Left cardiac atrium (tissue), 4 donors: ENCODE measurements at regions not wholly inside any gene's neighbourhood (a gene's known extent, or its start where the extent isn't known, plus 50 kb on each side); places are given as distances from the start of the nearest gene placed in this dataset.
"Not testable (repeated sequence)": the region's sequence is repeated elsewhere in the genome, so short reads cannot be mapped to it uniquely, and the experiment has no call there.

ENCODE experiments used
- ATAC-seq, 2 donors: fragments of 200-7000 bp; cut with Tn5 transposase; one replicate each; pipeline ENCODE4 v1.9.1; 2020; ENCODE audit warnings: mild to moderate bottlenecking in 2 of 2, moderate library complexity in 2 of 2
- DNase-seq: peaks from one replicate; pipeline ENCODE4 v3.0.0-alpha.2; 2020
- intact Hi-C, 2 donors: fragments of 100-400 bp; cut with DNase I; formaldehyde crosslinking; loops; one replicate each; pipeline versions ENCODE4 v1.14.1 to v1.15.1; 2022 to 2023
- donor health status: DM: no; HTN: yes; CAD: no.
- donor health status: DM: no; HTN: yes; CAD: no; lungs with severe emphysema.
- donor health status: DM: yes; HTN: yes; CAD: no.
- donor health status: Dilated cardiomyopathy.

- intact Hi-C loops, result no loop called here
- DNase-seq (no peak), ATAC-seq (no peak)
Measured at GRCh38 chr12:87015352-87015751, 759.2 kb upstream of the MGAT4C start.

DNA sequence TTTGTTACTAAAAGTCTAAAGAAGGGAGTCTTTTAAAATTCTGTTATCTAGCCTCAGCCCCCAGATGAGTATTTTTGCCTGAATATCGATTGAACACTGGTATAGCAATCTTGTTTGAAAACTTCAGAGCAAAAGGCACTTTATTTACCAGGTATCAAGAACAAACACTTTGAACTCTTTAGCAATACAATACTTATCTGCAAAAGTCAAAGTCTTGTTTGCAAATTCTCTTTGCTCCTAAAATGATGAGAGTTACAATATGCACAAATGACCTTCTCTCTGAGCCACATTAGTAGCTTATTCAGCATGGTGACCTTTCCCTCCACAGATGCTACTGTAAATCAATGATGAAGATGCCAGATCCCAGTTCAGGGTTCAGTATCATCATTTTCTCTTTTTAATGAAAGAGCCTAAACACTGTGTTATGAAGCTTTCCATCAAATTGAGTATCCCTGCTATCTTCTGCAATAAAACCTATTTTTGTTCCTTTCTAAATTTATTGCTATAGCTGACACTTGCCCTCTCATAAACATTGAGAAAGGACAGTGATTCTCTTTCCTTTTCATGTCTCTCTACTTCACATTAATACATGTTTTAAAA is 752.7 kb upstream of the MGAT4C start:
- DNase-seq (no peak), ATAC-seq (no peak)
- intact Hi-C loops, result no loop called here

- ATAC-seq (no peak), DNase-seq (no peak)
- intact Hi-C loops, result no loop called here
Measured at GRCh38 chr12:87001102-87001501, 744.9 kb upstream of the MGAT4C start.

DNA sequence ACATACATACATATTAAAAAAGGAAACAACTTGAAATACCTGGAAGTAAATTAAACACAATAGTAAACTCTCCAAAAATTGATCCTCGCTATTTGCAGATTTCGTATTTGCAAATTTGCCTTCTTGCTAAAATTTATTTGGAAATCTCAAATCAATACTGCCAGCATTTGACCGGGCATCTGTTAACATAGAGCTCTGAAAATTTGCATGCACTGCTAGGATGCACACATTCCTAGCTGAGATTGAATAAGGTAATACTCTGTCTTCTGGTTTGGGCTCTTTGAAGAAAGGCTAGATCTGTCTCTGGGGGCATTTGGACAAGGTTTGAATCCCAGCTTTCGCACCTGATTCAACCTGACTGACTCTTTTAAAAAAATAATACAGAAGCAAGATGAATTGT is 729.1 kb upstream of the MGAT4C start:
- intact Hi-C loops, result no loop called here
- DNase-seq, result no peak
- no peak for ATAC-seq

DNA sequence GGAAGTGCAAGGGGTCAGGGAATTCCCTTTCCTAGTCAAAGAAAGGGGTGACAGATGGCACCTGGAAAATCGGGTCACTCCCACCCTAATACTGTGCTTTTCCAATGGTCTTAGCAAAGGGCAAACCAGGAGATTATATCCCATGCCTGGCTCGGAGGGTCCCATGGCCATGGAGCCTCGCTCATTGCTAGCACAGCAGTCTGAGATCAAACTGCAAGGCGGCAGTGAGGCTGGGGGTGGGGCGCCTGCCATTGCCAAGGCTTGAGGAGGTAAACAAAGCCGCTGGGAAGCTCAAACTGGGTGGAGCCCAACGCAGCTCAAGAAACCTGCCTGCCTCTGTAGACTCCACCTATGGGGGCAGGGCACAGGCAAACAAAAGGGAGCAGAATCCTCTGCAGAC is 714.4 kb upstream of the MGAT4C start:
- ATAC-seq, DNase-seq, intact Hi-C loops: not testable (repeated sequence)

DNA sequence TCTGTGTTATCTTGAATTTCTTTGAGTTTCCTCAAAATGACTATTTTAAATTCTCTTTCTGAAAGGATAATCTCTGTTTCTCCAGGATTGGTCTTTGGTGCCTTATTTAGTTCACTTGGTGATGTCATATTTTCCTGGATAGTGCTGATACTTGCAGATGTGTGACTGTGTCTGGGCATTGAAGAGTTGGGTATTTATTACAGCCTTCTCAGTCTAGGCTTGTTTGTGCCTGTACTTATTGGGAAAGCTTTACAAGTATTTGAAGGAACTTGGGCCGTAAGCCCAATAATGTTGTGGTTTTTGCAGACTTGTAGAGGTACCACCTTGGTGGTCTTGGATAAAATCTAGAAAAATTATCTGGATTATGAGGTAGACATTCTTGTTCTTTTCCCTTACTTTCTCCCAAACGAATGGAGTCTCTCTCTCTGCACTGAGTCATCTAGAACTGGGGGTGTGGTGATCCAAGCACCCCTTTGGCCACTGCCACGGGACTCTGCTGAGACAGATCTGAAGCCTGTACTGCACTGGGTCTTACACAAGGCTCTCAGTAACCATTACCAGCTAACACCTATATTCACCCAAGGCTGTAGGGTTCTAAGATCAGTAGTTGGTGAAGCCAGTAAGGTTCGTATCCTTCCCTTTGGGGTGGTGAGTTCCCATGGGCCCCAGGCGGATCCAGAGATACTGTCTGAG is 703.7 kb upstream of the MGAT4C start:
- DNase-seq (no peak), ATAC-seq (no peak)
- intact Hi-C loops, result no loop called here

DNA sequence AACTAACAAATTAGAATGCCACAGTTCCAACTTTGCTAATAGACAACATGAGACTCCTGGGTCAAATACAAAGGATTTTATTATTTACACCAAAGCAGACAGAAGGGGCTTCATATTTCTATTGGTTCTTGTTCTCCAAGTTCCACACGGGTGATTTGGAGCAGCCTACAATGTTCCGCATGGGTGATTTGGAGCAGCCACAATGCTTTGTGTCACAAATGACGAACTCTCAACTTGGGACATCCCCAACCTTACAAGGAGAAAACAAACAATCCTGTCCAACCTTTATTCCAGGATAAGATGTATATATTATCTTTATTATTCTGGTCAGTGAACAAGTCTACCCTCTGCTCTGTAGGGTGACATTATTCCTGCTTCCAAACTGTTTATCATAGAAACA is 694.3 kb upstream of the MGAT4C start:
- no peak for ATAC-seq
- intact Hi-C loops, result no loop called here
- DNase-seq, result no peak

DNA sequence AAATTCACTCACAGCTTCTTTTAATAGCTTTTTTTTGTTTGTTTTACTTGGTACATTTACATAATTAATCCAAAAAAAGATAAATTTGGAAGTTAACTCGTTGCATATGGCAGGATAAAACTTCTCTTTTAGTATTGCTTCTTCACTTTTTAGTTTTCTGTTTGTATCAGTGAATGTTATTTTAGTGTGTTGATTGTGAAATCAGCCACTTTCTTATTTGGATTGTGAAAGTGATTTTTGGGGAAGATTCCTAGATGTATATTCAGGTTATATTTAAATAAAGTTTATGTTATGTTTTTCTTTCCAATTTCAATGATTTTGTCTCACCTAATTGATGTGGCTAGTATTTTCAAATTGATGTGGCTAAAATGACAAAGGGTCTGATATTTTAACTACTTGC is 693.9 kb upstream of the MGAT4C start:
- ATAC-seq, result no peak

GRCh38 chr12:86948851-86949250 is 692.7 kb upstream of the MGAT4C start:
- ATAC-seq (no peak), DNase-seq (no peak)
- intact Hi-C loops, result no loop called here

More for the DNA sequence above, 693.9 kb upstream of the MGAT4C start:
- DNase-seq, result no peak
- intact Hi-C loops, result no loop called here

DNA sequence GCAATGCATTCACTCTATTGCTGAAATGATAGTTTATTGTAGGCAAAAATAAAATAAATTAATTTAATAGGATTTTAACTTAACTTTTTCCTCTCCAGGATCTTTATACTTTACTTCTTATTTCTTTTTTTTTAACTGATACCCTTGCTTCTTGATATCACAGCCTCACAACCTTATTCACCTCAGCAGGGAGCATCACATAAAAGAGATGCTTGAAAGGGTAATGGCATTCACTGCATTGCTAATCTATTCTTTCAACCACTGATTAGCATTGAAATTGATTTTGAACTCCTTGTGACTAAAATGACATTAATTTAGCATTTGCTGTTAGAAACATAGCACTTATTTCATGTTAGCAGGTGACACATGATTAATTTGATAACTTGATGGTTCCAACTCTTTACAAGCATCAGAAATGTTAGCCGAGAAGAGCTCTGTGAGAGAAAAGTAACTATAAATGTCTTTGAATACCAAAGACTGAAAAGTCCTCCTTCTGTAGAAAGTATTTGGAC is 689.5 kb upstream of the MGAT4C start:
- intact Hi-C loops, result no loop called here
- DNase-seq, result no peak
- no peak for ATAC-seq

DNA sequence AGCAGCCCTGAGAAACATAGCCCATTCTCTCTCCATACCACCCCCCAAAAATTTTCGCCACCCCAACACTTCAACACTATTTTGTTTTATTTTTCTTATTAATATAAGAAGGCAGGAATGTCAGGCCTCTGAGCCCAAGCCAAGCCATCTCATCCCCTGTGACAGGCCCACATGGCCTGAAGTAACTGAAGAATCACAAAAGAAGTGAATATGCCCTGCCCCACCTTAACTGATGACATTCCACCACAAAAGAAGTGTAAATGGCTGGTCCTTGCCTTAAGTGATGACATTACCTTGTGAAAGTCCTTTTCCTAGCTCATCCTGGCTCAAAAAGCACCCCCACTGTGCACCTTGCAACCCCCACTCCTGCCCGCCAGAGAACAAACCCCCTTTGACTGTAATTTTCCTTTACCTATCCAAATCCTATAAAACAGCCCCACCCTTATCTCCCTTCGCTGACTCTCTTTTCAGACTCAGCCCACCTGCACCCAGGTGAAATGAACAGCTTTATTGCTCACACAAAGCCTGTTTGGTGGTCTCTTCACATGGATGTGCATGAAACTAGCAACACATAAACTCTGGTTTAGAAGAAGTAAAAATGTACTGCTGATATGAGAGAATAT is 688.1 kb upstream of the MGAT4C start:
- DNase-seq, ATAC-seq, intact Hi-C loops: not testable (repeated sequence)

GRCh38 chr12:86931714-86932113 is 675.5 kb upstream of the MGAT4C start:
- no peak for DNase-seq
- no peak for ATAC-seq
- intact Hi-C loops, result no loop called here

- ATAC-seq, result no peak
- intact Hi-C loops, result no loop called here
- no peak for DNase-seq
Measured at GRCh38 chr12:86929962-86930361, 673.8 kb upstream of the MGAT4C start.

DNA sequence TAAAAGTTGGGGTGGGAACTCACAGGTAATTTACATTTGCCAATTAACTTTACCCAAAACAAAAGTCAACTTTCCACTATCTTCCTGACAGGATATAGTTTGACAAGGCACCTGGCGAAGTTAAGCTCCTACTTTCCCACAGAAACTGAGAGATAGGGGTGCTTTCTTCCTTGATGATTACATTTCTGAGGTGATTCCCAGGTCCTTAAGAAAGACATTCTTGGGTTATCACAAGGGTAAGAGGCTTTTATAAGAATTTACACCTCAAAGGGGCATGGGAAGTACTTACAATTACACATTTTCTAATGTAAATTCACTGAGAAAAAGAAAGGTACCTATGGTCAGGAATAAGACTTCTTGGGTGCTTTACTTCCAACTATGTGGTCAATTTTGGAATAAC is 660.9 kb upstream of the MGAT4C start:
- intact Hi-C loops, result no loop called here
- ATAC-seq, result no peak
- no peak for DNase-seq

- DNase-seq, result no peak
- intact Hi-C loops, result loop anchor here in 1 of 2 donors (5.0 kb wide), 1 partner anchor 652 kb away; no protein-coding TSS in a partner anchor
- ATAC-seq, result peak; percentile 25 to 76
Measured at GRCh38 chr12:86914721-86915120, 658.5 kb upstream of the MGAT4C start.

- ATAC-seq (no peak), DNase-seq (no peak)
- intact Hi-C loops, result loop anchor here in 1 of 2 donors (5.0 kb wide), 1 partner anchor 650 kb away; no protein-coding TSS in a partner anchor
Measured at GRCh38 chr12:86911973-86912372, 655.8 kb upstream of the MGAT4C start.

DNA sequence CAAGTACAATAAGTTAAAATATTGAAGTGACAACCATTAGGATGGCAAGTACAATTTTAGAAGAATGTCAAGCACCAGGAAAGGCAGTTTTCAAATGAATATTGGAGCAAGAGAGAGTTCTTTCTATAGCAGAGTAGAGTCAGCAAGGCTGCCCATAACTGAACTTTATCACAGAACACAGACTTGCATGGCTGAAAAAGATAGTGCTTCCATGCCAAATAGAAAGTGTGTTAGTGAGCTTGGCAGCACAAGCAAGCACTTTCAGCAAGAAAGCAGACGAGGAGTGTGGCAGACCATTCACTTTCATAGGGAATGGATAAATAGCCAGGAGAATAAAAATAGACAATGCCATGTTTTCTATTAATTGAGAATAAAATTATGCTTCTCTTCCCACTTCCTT is 647.0 kb upstream of the MGAT4C start:
- DNase-seq, result no peak
- ATAC-seq, result peak in 1 of 2 donors; percentile 71
- intact Hi-C loops, result no loop called here

DNA sequence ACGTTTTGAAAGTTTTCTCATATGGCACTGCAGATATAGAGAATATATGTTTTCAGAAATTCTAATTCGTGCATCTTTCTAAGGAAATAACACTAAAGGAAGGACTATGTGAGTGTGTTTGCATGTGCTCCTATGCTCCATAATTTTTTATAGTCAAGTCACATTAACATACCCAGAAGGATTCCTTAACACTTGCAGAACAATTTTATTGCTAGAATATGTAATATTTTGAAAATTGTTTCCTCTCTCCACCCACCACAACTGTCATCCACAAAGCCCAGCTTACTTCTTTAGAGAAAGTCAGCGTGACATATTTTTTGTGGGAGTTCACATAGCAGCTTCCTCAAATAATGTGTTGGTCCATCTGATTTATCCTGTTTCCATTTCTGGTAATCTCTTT is 604.6 kb upstream of the MGAT4C start:
- ATAC-seq (no peak), DNase-seq (no peak)
- intact Hi-C loops, result no loop called here

DNA sequence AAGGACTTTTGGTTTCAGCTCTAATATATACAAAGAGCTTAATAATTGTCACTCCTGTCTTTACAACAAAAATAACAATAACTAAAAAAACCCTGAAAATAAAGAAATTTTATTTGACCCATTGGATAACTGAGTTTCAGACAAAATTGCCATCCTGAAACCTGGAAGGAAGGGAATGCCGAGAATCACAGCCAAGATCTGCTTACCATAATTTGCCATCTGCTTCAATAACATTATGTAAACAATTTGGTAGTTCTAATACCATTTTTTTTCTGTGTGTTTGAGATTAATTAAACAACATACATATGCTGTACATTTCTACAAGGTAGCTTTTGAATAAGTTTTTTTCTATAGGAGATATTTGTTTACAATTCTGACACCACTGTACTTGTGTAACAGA is 596.3 kb upstream of the MGAT4C start:
- intact Hi-C loops, result no loop called here
- DNase-seq, result no peak
- ATAC-seq, result no peak

DNA sequence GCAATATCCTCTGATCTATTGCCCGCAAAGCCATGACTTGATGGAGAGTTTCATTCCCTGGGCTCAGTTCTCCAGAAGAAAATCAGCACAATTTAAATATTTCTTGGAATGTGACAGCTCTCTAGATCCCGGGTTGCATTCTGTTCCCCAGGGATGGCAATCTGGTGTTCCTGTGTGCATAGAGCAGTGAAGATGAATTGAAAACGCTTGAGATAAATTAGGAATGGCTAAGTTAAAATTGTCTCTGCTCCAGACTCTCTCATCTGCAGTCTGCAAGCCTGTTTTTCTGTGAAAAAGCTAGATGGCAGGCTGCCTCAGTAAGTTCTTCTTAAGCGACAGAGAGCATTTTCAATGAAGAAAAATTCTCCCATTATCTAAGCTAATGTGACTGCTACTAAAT is 582.5 kb upstream of the MGAT4C start:
- no peak for ATAC-seq
- intact Hi-C loops, result no loop called here
- DNase-seq, result no peak

DNA sequence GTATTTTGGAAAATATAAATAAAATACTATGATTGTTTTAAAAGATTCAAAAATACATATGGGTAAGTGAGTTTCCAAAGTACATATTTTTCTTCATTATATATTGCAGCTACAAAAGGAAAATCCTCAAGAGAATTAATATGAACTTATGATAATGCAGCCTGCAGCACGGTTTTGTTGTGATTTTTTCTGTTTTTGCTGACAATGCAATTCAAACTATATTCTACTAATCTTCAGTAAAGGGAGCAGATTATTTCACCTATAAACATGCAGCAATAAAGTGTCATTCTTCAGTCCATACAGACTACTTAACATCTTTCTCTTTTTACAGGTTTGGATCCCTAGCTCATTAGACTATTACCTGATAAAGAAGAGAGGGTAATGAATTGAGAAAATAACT is 582.1 kb upstream of the MGAT4C start:
- intact Hi-C loops, result no loop called here
- no peak for DNase-seq
- no peak for ATAC-seq
